Inferior parietal cortex (tissue), 1 donor: ENCODE measurements at regions not wholly inside any gene's neighbourhood (a gene's known extent, or its start where the extent isn't known, plus 50 kb on each side); places are given as distances from the start of the nearest gene placed in this dataset.
"Not testable (repeated sequence)": the region's sequence is repeated elsewhere in the genome, so short reads cannot be mapped to it uniquely, and the experiment has no call there.

ENCODE experiments used
- DNase-seq: peaks from one replicate; pipeline ENCODE4 v3.0.0-alpha.2; 2016; ENCODE audit errors: extremely low spot score

- no peak for DNase-seq
Measured at GRCh38 chr6:159525445-159526025, 167.5 kb downstream of the SOD2 start.

- no peak for DNase-seq
Measured at GRCh38 chr6:159522877-159523547, 170.0 kb downstream of the SOD2 start.

GRCh38 chr6:159521962-159522361, 171.1 kb downstream of the SOD2 start:
- no peak for DNase-seq

GRCh38 chr6:159520002-159520401, 173.0 kb downstream of the SOD2 start:
- DNase-seq = no peak

- DNase-seq = not testable (repeated sequence)
Measured at GRCh38 chr6:159515811-159516210, 177.2 kb downstream of the SOD2 start.

GRCh38 chr6:159513914-159514313, 179.1 kb downstream of the SOD2 start:
- no peak for DNase-seq

GRCh38 chr6:159513074-159513720, 179.8 kb downstream of the SOD2 start:
- no peak for DNase-seq

GRCh38 chr6:159512571-159512970, 180.5 kb downstream of the SOD2 start:
- DNase-seq = no peak

- no peak for DNase-seq
Measured at GRCh38 chr6:159512104-159512503, 180.9 kb downstream of the SOD2 start.

GRCh38 chr6:159510141-159510540, 182.9 kb downstream of the SOD2 start:
- DNase-seq = no peak

- DNase-seq = no peak
Measured at GRCh38 chr6:159508931-159509330, 184.1 kb downstream of the SOD2 start.

GRCh38 chr6:159506048-159506447, 187.0 kb downstream of the SOD2 start:
- DNase-seq = no peak

GRCh38 chr6:159505140-159505922, 187.7 kb downstream of the SOD2 start:
- no peak for DNase-seq

- no peak for DNase-seq
Measured at GRCh38 chr6:159501558-159501957, 191.5 kb downstream of the SOD2 start.

- no peak for DNase-seq
Measured at GRCh38 chr6:159499034-159499433, 194.0 kb downstream of the SOD2 start.

- no peak for DNase-seq
Measured at GRCh38 chr6:159494586-159494972, 198.5 kb downstream of the SOD2 start.

- no peak for DNase-seq
Measured at GRCh38 chr6:159493898-159494585, 199.0 kb downstream of the SOD2 start.

GRCh38 chr6:159493231-159493897, 199.7 kb downstream of the SOD2 start:
- DNase-seq = no peak

GRCh38 chr6:159490298-159490937, 202.6 kb downstream of the SOD2 start:
- no peak for DNase-seq

- DNase-seq = no peak
Measured at GRCh38 chr6:159487636-159488035, 205.4 kb downstream of the SOD2 start.

GRCh38 chr6:159483259-159483658, 209.8 kb downstream of the SOD2 start:
- DNase-seq = no peak
